ENCODE measurements at regions not wholly inside any gene's neighbourhood (a gene's known extent, or its start where the extent isn't known, plus 50 kb on each side); places are given as distances from the start of the nearest gene placed in this dataset.
A peak's percentile ranks its signal among the peaks of the same experiment; 100 is the strongest.
"Not testable (repeated sequence)": the region's sequence is repeated elsewhere in the genome, so short reads cannot be mapped to it uniquely, and the experiment has no call there.

DNA sequence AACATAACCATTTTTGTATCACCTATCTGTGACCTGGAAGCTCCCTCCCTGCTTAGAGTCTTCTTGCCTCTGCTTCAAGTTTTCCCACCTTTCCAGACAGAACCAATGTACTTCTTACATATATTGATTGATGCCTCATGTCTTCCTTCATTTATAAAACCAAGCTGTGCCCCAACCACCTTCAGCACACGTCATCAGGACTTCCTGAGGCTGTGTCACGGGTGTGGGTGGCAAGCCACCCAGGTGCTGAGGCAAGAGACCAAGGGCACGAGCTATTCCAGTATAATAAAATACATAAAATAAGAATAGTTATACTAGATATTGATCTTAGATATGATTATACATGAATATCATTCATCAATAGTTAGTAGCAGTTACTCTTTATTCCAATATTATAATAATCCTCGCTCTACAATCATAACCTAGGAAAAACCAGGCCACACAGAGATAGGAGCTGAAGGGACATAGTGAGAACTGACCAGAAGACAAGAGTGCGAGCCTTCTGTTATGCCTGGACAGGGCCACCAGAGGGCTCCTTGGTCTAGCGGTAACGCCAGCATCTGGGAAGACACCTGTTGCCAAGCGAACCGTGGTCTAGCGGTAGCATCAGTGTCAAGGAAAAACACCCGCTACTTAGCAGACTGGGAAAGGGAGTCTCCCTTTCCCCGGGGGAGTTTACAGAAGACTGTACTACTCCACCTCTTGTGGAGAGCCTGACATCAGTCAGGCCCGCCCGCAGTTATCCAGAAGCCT lies 180.2 kb upstream of the ERCC4 start:
- intact Hi-C loops (cut with DNase I), result loop anchor here in 1 of 2 donors (5.0 kb wide), 1 partner anchor 463 kb away; no protein-coding TSS in a partner anchor
- DNase-seq (ENCODE audit: low spot score), result not testable (repeated sequence)

DNA sequence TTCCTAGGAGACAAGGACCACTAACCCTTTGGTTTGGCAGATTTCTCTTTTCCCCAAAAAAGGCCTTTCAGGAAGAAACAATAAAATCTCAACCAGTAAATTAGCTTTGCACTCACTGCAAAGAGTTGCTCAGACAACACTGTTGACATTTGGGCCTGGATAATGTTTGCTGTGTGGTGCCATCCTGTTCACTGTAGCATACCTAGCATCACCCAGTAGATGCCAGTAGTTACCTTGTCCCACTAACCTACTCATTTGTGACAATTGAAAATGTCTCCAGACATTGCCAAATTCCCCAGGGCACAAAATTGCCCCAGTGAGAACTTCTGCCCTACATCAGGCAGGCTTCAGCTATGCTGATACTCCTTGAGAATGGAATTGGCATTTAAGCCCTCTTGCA lies 177.0 kb upstream of the ERCC4 start:
- DNase-seq (ENCODE audit: low spot score), result no peak
- intact Hi-C loops (cut with DNase I), result no loop called here

GRCh38 chr16:13743571-13743970 lies 176.4 kb upstream of the ERCC4 start:
- no peak for DNase-seq (ENCODE audit: low spot score)
- intact Hi-C loops (cut with DNase I), result no loop called here

DNA sequence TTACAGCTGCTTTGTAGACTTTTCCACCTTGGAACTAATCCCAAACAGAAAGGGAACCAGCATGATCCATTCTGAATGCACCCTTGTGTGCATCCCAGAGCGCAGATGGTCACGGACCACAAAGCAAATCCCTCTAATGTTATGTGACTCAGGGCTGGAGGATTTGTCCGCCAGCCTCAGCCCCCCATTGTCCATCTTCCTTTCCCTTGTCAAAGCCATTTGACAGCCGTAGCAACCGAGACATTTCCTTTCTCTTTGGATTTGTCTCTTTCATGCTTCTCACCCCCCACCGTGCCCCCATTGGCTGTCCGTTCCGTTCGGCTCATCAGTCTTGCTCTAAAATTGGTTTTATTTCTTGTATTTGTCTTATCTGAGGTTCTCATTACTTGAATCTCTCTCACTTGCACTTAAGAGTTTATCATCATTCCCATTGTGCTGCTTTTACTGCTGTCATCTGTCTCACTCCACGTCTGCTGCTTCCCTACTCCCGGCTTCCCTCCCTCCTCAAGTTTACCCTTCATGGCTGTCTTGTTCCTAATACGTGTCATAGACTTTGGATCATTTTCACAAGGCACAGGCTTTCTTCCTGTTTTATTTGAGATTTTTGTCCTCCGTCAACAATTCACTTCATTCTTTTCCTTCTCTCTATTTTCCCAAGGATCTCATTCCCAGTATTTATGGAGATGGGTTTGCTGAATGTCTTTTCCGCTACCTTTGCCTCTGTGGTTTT lies 163.4 kb upstream of the ERCC4 start:
- intact Hi-C loops (cut with DNase I), result no loop called here
- DNase-seq (ENCODE audit: low spot score), result no peak

GRCh38 chr16:13766334-13766733 lies 153.6 kb upstream of the ERCC4 start:
- intact Hi-C loops (cut with DNase I), result no loop called here
- DNase-seq (ENCODE audit: low spot score), result no peak

GRCh38 chr16:13767215-13767614 lies 152.7 kb upstream of the ERCC4 start:
- no peak for DNase-seq (ENCODE audit: low spot score)
- intact Hi-C loops (cut with DNase I), result no loop called here

- intact Hi-C loops (cut with DNase I), result no loop called here
- DNase-seq (ENCODE audit: low spot score), result no peak
These were observed 151.5 kb upstream of the ERCC4 start for GRCh38 chr16:13768471-13768870.

DNA sequence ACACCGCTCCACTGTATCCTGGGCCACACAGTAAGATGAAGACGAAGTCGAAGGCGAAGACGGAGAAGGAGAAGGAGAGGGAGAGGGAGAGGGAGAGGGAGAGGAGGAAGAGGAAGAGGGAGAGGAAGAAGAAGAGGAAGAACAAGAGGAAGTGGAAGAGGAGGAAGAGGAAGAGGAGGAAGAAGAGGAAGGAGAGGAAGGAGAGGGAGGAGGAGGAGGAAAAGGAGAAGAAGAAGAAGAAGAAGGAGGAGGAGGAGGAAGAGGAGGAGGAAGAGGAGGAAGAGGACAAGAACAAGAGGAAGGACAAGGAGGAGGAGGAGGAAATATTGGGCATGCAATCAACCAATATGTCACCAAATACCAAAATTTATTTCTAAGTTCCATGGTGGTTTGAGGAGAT lies 149.5 kb upstream of the ERCC4 start:
- intact Hi-C loops (cut with DNase I), result loop anchor here in 1 of 2 donors (2.0 kb wide), 1 partner anchor 74 kb away; no protein-coding TSS in a partner anchor
- no peak for DNase-seq (ENCODE audit: low spot score)

DNA sequence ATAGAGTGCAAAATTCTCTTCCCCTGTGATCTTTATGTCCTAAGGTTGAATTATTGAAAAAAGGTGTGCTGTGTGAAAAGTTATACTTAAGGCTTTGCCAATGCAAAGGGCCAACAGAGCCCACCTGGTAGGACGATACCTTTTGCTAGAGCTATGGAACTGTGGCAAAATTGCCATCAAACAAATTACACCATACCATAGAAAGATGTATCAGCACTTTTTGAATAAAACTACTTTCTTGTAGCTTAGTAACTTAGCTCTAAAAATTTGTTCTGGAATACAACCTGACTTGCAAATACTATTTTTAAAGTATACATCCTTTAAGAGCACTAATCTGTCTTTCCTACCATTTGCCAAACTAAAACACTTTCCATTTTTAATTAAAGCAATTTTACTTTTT lies 147.2 kb upstream of the ERCC4 start:
- intact Hi-C loops (cut with DNase I), result no loop called here
- DNase-seq (ENCODE audit: low spot score), result no peak

DNA sequence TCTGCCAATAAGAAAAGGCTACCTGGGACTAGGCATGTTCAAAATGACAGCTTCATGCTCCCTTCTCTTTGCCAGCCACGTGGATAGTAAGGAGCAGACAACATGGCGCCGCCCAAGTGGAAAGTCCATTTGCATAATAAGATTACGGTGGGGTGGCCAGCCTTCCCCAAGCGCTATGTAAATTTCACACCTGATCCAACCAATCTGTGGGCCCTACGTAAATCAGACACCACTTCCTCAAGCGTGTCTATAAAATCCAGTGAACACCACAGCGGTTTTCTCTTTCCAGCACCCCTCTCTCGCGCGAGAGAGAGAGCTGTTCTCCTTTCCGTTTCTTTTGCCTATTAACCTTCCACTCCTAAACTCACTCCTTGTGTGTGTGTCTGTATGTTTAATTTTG lies 140.3 kb upstream of the ERCC4 start:
- intact Hi-C loops (cut with DNase I), result no loop called here
- no peak for DNase-seq (ENCODE audit: low spot score)

DNA sequence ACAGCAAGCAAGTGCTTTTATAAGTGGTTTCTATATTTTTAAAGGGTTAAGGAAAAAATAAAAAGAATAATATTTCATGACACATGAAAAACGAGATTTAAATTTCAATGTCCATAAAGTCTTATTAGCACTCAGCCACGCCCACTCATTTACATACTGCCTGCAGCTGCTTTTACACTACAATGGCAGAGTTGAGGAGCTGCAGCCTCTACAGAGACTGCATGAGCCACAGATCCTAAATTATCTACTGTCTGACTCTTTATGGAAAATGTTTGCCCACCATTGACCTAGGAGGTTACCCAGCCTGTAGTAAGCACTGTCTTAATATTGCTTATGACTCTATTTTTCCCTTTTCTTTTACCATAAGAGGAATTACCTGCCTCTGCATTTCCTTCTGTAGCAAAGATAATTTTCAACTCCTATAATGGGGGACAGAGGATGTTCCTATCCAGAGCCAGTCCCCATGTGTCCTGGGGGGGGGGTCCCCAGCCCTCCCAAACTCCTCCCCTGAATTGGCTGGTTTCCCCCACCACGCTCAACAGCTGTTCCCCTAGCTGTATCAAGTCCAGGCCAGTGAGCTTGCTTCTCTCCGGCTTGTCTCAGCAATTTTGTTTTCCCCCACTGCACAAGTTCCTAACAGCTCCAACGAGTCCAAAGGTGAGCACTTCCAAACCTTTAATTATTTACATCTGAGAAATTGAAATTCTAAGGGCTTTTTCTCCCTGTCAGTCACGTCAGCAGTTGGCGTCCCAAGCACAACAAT lies 139.4 kb upstream of the ERCC4 start:
- intact Hi-C loops (cut with DNase I), result no loop called here
- DNase-seq (ENCODE audit: low spot score), result no peak

DNA sequence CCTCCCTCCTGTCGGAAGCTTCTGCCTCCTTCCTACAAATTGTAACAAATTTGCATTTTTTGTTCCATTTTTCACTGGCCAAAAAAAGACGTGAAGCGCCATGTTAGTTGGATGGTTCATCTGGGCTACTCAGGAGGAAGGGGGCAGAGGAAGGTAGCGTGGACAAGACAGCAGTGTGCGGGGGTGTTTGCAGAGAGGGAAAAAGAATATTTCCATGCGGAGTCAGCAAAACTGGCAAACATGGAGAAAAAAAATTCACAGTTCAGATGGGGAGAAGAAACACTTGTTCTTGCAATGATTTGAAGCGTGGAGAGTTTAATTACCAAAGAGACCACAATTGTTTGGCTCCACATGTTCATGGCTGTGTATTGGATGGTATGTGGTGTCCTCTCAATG lies 138.8 kb upstream of the ERCC4 start:
- intact Hi-C loops (cut with DNase I), result no loop called here
- DNase-seq (ENCODE audit: low spot score), result no peak

- intact Hi-C loops (cut with DNase I), result no loop called here
- DNase-seq (ENCODE audit: low spot score), result no peak
These were observed 138.2 kb upstream of the ERCC4 start for GRCh38 chr16:13781575-13782338.

DNA sequence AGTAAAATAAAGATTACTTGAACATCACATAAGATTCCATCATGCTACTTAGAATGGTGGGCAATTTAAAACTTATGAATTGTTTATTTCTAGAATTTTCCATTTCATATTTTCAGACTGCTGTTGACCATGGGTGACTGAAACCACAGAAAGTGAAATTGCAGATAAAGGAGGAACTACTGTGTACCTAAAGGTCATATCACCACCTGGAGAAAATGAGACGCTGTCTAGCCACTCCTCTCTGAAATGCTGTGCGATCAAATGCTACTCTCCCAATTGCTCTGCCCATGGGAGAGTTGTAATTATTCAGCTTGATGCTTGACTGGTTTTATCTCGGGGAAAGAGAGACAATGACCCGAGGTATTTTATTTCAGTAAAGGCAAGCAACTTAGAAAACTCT lies 128.9 kb upstream of the ERCC4 start:
- intact Hi-C loops (cut with DNase I), result no loop called here
- no peak for DNase-seq (ENCODE audit: low spot score)

- DNase-seq (ENCODE audit: low spot score), result peak; percentile 69
- intact Hi-C loops (cut with DNase I), result no loop called here
These were observed 126.0 kb upstream of the ERCC4 start for GRCh38 chr16:13793841-13794409.

DNA sequence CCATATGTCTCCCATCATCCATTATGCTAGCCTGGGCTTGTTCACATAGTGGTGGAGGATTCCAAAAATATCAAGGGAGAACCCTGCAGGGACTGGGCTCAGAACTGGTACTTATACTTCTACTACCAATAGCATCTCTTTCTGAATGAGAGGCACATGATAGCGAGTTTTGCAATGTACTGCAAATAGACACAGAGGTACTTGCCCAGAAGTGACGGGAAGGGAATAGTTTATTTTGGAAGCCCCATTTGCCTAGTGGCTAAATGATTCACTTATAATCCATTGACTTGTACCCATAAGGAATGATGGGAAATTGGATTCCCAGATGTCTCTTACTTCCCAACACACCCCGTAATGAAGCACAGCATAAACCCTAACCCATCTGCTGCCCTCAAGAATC lies 124.8 kb upstream of the ERCC4 start:
- no peak for DNase-seq (ENCODE audit: low spot score)
- intact Hi-C loops (cut with DNase I), result no loop called here

- no peak for DNase-seq (ENCODE audit: low spot score)
- intact Hi-C loops (cut with DNase I), result no loop called here
These were observed 122.2 kb upstream of the ERCC4 start for GRCh38 chr16:13797718-13798117.

- intact Hi-C loops (cut with DNase I), result no loop called here
- no peak for DNase-seq (ENCODE audit: low spot score)
These were observed 121.7 kb upstream of the ERCC4 start for GRCh38 chr16:13798211-13798610.

GRCh38 chr16:13803974-13804373 lies 116.0 kb upstream of the ERCC4 start:
- no peak for DNase-seq (ENCODE audit: low spot score)
- intact Hi-C loops (cut with DNase I), result no loop called here

Measured in posterior vena cava (tissue), 2 donors.